T-helper 1 cell treated with Interleukin-12 subunit alpha and Interleukin-12 subunit beta and Interleukin-4 antibody, amounts not matched to agents 30 ng/mL and 1 ng/mL, for 36 hours (primary cell): ENCODE measurements at regions not wholly inside any gene's neighbourhood (a gene's known extent, or its start where the extent isn't known, plus 50 kb on each side); places are given as distances from the start of the nearest gene placed in this dataset.

Experiments used
- intact Hi-C: fragments of 100-400 bp; cut with micrococcal nuclease; formaldehyde crosslinking; loops from one replicate; pipeline ENCODE4 v1.15.1; 2024

DNA sequence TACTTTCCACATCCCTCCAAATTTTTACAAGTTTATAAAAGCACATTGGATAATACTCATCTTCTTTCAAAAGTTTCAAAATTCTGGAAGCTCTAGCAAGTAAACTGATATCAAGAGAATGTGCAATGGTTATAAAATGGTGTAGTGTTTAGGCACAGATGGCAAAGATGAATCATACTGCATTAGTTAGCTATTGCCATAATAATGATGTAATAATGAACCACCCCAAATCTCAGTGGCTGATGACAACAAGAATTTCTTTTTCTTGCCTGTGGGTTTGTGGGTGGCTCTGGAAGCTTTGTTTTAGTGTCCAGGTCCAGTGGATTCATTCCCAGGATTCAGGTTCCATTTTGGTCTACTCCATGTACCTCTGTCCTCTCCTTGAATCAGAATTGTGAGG is 319.0 kb downstream of the BRINP1 start:
- intact Hi-C loops = no loop called here

GRCh38 chr9:119052339-119053030 is 316.8 kb downstream of the BRINP1 start:
- intact Hi-C loops = no loop called here

- intact Hi-C loops = no loop called here
These were observed 316.2 kb downstream of the BRINP1 start for GRCh38 chr9:119053070-119053469.

DNA sequence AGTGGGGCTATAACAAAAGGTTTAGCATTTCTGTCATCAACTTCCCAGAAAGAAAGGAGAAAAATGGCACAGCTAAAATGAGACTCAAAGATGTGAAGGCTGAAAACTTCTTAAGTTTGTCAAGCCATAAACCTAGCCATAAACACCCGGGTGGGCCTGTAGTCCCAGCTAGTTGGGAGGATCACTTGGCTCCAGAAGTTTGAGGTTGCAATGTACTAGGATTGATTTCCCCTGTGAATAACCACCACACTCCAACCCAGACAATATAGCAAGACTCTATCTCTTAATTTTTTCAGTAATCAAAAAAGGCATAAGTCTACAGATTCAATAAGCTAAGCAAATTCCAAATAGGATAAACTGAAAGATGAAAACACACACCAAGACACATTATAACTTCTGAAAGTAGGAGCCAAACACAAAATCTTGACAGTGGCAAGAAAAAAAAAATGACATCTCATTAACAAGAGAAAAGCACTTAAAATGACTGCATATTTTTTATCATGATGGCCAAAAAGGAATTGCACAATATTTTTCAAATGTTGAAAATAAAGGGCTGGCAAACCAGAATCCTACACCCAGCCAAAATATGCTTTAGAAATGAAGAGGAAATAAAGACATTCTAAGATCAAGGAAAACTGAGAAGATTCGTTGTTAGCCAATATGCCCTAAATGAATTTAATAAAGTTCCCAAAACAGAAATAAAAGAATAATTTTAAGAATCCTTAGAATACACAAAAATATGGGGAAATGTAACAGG is 308.4 kb downstream of the BRINP1 start:
- intact Hi-C loops = no loop called here

DNA sequence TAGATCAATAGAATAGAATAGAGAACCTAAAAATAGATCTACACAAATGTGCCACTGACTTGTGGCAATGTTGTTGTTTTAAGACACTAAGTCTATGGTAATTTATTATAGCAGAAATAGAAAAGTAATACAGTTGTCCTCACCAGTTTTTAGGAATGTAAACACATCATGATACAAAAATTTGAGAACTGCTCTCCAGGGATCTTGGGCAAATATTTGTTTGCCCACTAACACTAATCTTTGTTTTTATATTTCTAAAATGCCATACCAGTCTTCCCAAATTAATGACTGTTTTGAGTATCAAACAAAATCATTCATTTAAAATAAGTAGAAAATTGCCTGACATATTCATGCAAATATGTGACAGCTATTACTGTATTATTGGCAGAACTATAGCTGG is 297.6 kb downstream of the BRINP1 start:
- intact Hi-C loops = no loop called here

- intact Hi-C loops = no loop called here
These were observed 295.2 kb downstream of the BRINP1 start for GRCh38 chr9:119074017-119074416.

- intact Hi-C loops = loop anchor here (5.0 kb wide), 1 partner anchor 49 kb away; no protein-coding TSS in a partner anchor
These were observed 291.2 kb downstream of the BRINP1 start for GRCh38 chr9:119078015-119078414.

- intact Hi-C loops = no loop called here
These were observed 285.6 kb downstream of the BRINP1 start for GRCh38 chr9:119083673-119084072.

- intact Hi-C loops = no loop called here
These were observed 282.6 kb downstream of the BRINP1 start for GRCh38 chr9:119086590-119086989.

DNA sequence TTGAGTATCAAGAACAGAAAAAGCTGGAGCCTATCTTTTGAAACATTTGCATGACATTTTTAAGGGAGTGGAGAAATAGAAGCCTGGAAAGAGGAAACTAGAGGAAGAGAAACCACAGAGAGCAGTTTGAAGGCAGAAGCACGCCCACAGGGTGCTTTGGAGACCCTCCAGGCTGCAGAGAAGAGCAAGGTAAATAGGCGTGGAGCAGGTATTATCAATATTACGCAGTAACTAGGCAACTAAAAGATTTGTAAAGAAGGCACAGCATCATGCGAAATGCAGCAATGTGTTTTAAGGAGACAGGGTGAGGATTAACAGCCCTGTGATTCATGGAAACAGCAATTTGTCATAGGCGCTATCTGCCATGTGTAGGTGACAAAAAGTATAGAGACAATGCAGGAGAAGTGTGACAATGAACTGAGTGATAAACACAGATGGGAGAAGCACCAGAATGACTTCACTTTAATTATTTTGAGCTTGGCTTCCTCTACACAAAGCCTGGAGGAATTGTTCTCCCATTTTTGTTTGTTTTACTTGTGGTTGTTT is 281.2 kb downstream of the BRINP1 start:
- intact Hi-C loops = no loop called here

GRCh38 chr9:119091074-119091473 is 278.2 kb downstream of the BRINP1 start:
- intact Hi-C loops = no loop called here

- intact Hi-C loops = no loop called here
These were observed 277.1 kb downstream of the BRINP1 start for GRCh38 chr9:119092125-119092524.

- intact Hi-C loops = no loop called here
These were observed 275.1 kb downstream of the BRINP1 start for GRCh38 chr9:119094086-119094485.

DNA sequence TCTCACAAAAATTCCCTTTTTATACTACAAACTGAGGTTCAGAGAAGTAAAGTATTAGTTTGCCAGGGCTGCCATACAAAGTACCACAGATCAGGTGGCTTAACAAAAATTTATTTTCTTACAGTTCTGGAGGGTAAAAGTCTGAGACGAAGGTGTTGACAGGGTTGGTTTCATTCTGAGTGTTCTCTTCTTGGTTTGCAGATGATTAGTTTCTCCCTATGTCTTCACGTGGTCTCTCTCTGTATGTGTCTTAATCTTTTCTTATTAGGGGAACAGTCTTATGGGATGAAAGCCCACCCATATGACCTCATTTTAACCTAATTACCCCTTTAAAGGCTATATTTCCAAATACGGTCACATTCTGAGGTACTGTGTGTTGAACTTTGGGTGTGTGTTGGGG is 274.2 kb downstream of the BRINP1 start:
- intact Hi-C loops = no loop called here

DNA sequence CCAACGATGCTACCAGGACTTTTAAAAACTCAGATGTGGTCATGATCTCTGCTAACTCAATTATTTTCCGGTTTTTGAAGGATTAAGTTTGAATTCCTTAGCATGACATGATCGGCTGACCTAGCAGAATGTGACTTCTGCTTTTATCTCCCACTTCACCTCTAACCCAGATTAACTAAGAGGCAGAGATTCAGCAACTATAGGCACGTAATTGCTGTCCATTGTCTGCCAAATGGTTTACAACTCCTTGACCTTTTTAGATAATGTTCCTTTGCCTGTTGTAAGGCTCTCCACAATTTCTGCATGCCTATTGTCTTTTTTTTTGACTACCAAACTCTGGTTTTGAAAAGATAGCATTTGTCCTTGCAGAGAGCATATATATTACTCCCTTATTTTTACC is 268.2 kb downstream of the BRINP1 start:
- intact Hi-C loops = no loop called here

DNA sequence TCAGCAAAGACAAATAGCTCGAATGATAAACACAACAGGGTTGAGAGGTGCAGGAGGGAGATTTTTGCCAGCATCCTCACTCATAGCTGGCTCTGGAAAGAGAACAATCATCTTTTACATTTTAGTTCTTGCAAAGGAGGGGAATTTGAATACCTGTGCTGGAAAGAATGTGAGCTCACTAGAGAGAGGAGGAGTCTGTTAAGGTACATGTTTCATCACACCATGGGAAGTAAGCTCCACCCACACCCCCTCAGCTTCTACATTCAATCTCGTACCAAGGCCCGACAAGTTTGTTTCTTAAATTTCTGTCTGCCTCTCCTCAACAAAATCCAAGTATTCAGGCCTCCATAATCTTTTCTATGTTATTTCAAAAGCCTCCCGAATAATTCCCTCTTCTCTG is 254.6 kb downstream of the BRINP1 start:
- intact Hi-C loops = no loop called here
